DOHH2 (cell line): ENCODE measurements at regions not wholly inside any gene's neighbourhood (a gene's known extent, or its start where the extent isn't known, plus 50 kb on each side); places are given as distances from the start of the nearest gene placed in this dataset.

Experiments
- H3F3A ChIP-seq: fragments of 200-600 bp; sonication (generic), shearing (Covaris generic); 2 replicates; pipeline ENCODE4 v1.6.0; 2016; ENCODE audit warnings: antibody characterized with exemption, mild to moderate bottlenecking; ENCODE audit not compliant: control insufficient read depth, insufficient read depth
- H3K27ac ChIP-seq: fragments of 200-600 bp; sonication (generic); 2 replicates; pipeline ENCODE4 v1.5.1; 2014; ENCODE audit warnings: low read depth, mild to moderate bottlenecking, low read length, moderate library complexity
- H3K27me3 ChIP-seq: fragments of 200-600 bp; sonication (generic); 2 replicates; pipeline ENCODE4 v1.6.1; 2014; ENCODE audit warnings: mild to moderate bottlenecking, low read length, mixed read lengths; ENCODE audit not compliant: control insufficient read depth
- H3K36me3 ChIP-seq: fragments of 200-600 bp; sonication (generic); 2 replicates; pipeline ENCODE4 v1.6.1; 2014; ENCODE audit warnings: mild to moderate bottlenecking, low read length, moderate library complexity, mixed read lengths; ENCODE audit not compliant: control insufficient read depth
- H3K4me1 ChIP-seq: fragments of 200-600 bp; sonication (generic); 2 replicates; pipeline ENCODE4 v1.6.1; 2014; ENCODE audit warnings: mild to moderate bottlenecking, low read length, mixed read lengths; ENCODE audit not compliant: control insufficient read depth
- H3K4me2 ChIP-seq: fragments of 200-600 bp; sonication (generic); 2 replicates; pipeline ENCODE4 v1.6.0; 2014; ENCODE audit warnings: mild to moderate bottlenecking, low read length, moderate library complexity
- H3K4me3 ChIP-seq: fragments of 200-600 bp; sonication (generic); 2 replicates; pipeline ENCODE4 v1.5.1; 2014; ENCODE audit warnings: mild to moderate bottlenecking, low read length, mixed read lengths
- H3K79me2 ChIP-seq: fragments of 200-600 bp; sonication (generic); 2 replicates; pipeline ENCODE4 v1.6.1; 2014; ENCODE audit warnings: mild to moderate bottlenecking, low read length, mixed read lengths; ENCODE audit not compliant: control insufficient read depth
- H3K9me2 ChIP-seq: fragments of 200-600 bp; sonication (generic); replicated peaks from 2 replicates; pipeline ENCODE4 v1.6.1; 2014; ENCODE audit warnings: mild to moderate bottlenecking, low read length, mixed read lengths; ENCODE audit not compliant: control insufficient read depth
- H3K9me3 ChIP-seq: fragments of 200-600 bp; sonication (generic); 2 replicates; pipeline ENCODE4 v1.6.1; 2014; ENCODE audit warnings: antibody characterized with exemption, low read length, mixed read lengths; ENCODE audit not compliant: control insufficient read depth, insufficient read depth
- H4K20me1 ChIP-seq: fragments of 200-600 bp; sonication (generic); 2 replicates; pipeline ENCODE4 v1.6.0; 2014; ENCODE audit warnings: low read depth, mild to moderate bottlenecking, antibody characterized with exemption, low read length, moderate library complexity; ENCODE audit not compliant: control insufficient read depth, insufficient read depth
- CTCF ChIP-seq: fragments of 200-600 bp; sonication (generic); IDR thresholded peaks from one replicate; pipeline ENCODE4 v1.5.1; 2014; ENCODE audit warnings: antibody characterized with exemption, mild to moderate bottlenecking, low read depth, low read length; ENCODE audit not compliant: poor library complexity, severe bottlenecking
- EZH2phosphoT487 ChIP-seq: fragments of 200-600 bp; sonication (generic); IDR thresholded peaks from 2 replicates; pipeline ENCODE4 v1.6.1; 2017; ENCODE audit warnings: borderline replicate concordance, mild to moderate bottlenecking, antibody characterized with exemption, low read length, moderate library complexity, mixed read lengths

GRCh38 chr19:30668521-30669155 is 296.5 kb downstream of the ZNF536 start:
- no peaks in the 10 kb centered on the region for H3K9me3 ChIP-seq
- no peaks in the 10 kb centered on the region for H3K9me2 ChIP-seq
- H3K4me2 ChIP-seq, result no peak overlapping the region
- no peaks in the 10 kb centered on the region for H3K79me2 ChIP-seq
- TF ChIP-seq EZH2phosphoT487 (no peak), CTCF (no peak)
- no peaks in the 10 kb centered on the region for H3K36me3 ChIP-seq
- H3F3A ChIP-seq, result no peaks in the 10 kb centered on the region
- no peaks in the 10 kb centered on the region for H3K4me1 ChIP-seq
- no peaks in the 10 kb centered on the region for H3K27me3 ChIP-seq
- no peak overlapping the region for H3K27ac ChIP-seq
- no peaks in the 10 kb centered on the region for H4K20me1 ChIP-seq
- H3K4me3 ChIP-seq, result no peak overlapping the region

- Histone ChIP-seq H3K9me3 (no peaks in the 10 kb centered on the region), H3K9me2 (no peaks in the 10 kb centered on the region), H3F3A (no peaks in the 10 kb centered on the region), H3K36me3 (no peaks in the 10 kb centered on the region), H3K4me1 (no peaks in the 10 kb centered on the region), H3K27ac (no peak overlapping the region), H4K20me1 (no peaks in the 10 kb centered on the region), H3K4me3 (no peak overlapping the region), H3K4me2 (no peak overlapping the region), H3K27me3 (no peaks in the 10 kb centered on the region), H3K79me2 (no peaks in the 10 kb centered on the region)
- TF ChIP-seq CTCF (no peak), EZH2phosphoT487 (no peak)
Observed at GRCh38 chr19:30667746-30668145, 295.6 kb downstream of the ZNF536 start.

- no peaks in the 10 kb centered on the region for H3F3A ChIP-seq
- H3K27ac ChIP-seq, result no peak overlapping the region
- H4K20me1 ChIP-seq, result no peaks in the 10 kb centered on the region
- no peaks in the 10 kb centered on the region for H3K4me1 ChIP-seq
- no peaks in the 10 kb centered on the region for H3K9me3 ChIP-seq
- H3K9me2 ChIP-seq, result no peaks in the 10 kb centered on the region
- no peak for TF ChIP-seq CTCF
- TF ChIP-seq EZH2phosphoT487, result no peak
- no peak overlapping the region for H3K4me2 ChIP-seq
- H3K36me3 ChIP-seq, result no peaks in the 10 kb centered on the region
- H3K27me3 ChIP-seq, result no peaks in the 10 kb centered on the region
- H3K4me3 ChIP-seq, result no peak overlapping the region
- no peaks in the 10 kb centered on the region for H3K79me2 ChIP-seq
Observed at GRCh38 chr19:30667227-30667626, 295.0 kb downstream of the ZNF536 start.
